ENCODE measurements at regions not wholly inside any gene's neighbourhood (a gene's known extent, or its start where the extent isn't known, plus 50 kb on each side); places are given as distances from the start of the nearest gene placed in this dataset.

DNA sequence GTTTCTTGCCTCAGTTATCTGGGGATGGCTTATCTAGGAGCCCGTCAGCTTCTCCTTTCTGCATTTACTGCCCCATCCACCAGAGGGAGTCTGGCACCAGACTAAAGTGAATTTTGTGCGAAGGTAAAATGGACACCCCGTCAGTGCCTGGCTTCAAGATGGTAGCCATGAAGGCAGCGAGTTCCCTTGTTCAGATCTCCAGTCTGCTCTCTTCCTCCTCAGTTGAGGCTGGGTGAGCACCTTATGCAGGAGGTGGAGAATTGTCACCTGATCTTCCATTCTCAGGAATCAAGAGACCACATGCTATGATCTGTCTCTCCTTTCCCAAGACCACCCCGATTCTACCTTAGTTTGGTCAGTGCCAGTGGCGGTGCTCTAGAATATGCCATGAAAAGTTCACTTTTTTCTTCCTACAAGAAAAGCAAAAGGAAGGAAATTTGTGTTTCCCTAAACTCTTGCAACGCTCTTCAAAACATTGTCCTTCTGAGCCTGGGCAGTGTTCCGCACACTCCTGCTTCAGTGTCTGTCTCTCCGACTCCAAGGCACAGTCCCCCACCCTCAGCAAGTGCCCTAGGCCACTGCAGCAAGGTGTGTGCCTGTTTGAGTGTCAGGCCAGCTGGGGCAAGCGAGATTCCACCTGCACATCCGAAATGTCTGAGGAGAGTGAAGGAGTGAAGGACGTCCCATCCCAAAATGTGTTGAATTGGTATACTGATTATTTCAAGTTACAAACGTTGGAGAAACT is 168.6 kb downstream of the SS18 start:
- TF ChIP-seq, protein P1, sequence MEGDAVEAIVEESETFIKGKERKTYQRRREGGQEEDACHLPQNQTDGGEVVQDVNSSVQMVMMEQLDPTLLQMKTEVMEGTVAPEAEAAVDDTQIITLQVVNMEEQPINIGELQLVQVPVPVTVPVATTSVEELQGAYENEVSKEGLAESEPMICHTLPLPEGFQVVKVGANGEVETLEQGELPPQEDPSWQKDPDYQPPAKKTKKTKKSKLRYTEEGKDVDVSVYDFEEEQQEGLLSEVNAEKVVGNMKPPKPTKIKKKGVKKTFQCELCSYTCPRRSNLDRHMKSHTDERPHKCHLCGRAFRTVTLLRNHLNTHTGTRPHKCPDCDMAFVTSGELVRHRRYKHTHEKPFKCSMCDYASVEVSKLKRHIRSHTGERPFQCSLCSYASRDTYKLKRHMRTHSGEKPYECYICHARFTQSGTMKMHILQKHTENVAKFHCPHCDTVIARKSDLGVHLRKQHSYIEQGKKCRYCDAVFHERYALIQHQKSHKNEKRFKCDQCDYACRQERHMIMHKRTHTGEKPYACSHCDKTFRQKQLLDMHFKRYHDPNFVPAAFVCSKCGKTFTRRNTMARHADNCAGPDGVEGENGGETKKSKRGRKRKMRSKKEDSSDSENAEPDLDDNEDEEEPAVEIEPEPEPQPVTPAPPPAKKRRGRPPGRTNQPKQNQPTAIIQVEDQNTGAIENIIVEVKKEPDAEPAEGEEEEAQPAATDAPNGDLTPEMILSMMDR (IDR thresholded peaks at IDR 0.05): peak; percentile 48
- intact Hi-C loops (cut with DNase I): no loop called here
- no peak overlapping the region for H3K4me3 ChIP-seq
- no peak overlapping the region for H3K27ac ChIP-seq
- no peak for DNase-seq
- peak; percentile 63 for ATAC-seq
- no peaks in the 10 kb centered on the region for H3K9me3 ChIP-seq
- no peaks in the 10 kb centered on the region for H3K36me3 ChIP-seq
- H3K27me3 ChIP-seq: no peaks in the 10 kb centered on the region
- H3K4me1 ChIP-seq: no peaks in the 10 kb centered on the region

DNA sequence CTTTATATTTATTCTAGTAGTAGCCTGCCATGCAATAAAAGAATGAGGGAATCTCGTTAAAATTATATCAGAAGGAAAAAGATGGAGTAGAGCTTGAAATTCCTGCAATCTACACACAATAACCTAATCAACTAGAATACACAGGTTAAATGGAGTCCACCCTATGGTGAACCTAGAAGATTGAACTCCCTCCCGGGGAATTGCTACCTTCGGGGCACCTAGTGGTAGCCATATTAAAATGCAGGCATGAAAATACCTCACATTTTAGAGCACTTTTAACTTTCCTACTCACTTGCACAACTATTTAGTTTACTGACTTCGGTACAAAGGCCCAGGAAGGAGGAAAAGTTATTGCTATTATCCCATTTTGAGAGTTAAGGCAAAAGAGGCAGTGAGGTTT is 174.5 kb downstream of the SS18 start:
- no peak for DNase-seq
- no peaks in the 10 kb centered on the region for H3K36me3 ChIP-seq
- no peaks in the 10 kb centered on the region for H3K27me3 ChIP-seq
- no peak overlapping the region for H3K27ac ChIP-seq
- no peaks in the 10 kb centered on the region for H3K4me1 ChIP-seq
- ATAC-seq: no peak
- intact Hi-C loops (cut with DNase I): no loop called here
- no peaks in the 10 kb centered on the region for H3K9me3 ChIP-seq
- H3K4me3 ChIP-seq: no peak overlapping the region
- TF ChIP-seq, protein P1 (IDR thresholded peaks at IDR 0.05): no peak

DNA sequence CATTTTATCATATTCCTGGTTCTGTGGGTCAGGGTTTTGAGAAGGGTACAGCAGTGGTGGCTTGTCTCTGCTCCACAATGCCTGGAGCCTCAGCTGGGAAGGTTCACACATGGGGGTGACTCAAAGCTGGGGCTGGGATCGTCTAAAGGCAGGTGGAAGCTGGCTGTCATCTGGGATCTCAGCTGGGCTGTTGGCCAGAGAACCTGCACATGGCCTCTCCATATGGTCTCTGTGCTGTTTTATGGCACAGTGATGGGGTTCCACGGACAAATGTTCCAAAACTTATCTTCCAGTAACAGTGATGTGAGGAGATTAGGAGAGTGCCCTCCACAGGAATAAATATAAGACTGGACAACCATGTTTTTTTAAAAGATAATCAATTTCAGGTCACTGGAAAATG is 191.4 kb downstream of the SS18 start:
- Histone ChIP-seq H3K4me3 (no peak overlapping the region), H3K9me3 (no peaks in the 10 kb centered on the region), H3K36me3 (no peaks in the 10 kb centered on the region), H3K4me1 (no peaks in the 10 kb centered on the region), H3K27ac (no peak overlapping the region), H3K27me3 (no peaks in the 10 kb centered on the region)
- DNase-seq: no peak
- TF ChIP-seq, protein P1 (IDR thresholded peaks at IDR 0.05): no peak
- intact Hi-C loops (cut with DNase I): no loop called here
- ATAC-seq: no peak

DNA sequence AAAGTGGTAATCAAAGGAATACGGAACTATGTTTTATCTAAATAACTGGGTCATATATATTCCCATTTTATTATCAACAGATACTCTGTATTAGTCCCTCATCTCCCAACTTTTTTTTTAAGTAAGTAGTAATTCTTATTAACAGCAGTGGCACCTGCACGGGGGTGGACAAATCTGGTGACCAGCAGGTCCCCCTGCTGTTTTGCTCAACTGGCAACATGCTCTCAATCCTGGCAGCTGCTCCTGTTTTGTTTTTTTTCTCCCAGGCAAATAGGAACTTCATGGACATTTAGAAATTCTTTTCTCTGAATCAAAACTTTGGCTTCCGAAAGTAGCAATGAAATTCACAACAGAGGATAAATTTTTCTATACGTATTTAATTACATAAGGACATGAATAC is 193.5 kb downstream of the SS18 start:
- intact Hi-C loops (cut with DNase I): no loop called here
- no peaks in the 10 kb centered on the region for H3K9me3 ChIP-seq
- DNase-seq: no peak

DNA sequence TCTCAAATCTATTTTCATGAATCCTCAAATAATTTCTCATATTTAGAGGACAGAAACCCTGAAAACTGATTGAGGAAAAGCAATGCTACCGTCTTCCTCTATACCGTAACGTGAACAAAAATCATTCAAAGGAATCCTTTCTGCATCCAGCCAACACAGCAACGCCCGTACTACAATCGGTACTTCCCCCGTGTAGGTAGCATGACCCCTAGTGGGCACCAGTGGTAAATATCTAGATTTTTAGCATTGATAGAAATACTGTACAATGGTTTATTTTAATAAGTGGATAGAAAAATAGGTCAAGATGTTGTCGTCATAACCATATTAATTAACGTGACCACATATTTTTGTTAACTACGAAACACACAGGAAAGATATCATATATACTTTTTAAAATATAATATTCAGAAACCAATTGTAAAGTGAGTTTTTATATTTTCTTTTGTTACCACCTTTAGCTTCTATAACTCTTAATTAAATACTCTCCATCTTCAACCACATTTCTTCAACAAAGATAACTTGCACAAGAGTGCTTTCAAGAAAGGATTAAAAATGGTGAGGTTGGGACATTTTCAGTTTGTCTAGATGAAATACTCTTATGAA is 194.1 kb downstream of the SS18 start:
- Histone ChIP-seq H3K36me3 (no peaks in the 10 kb centered on the region), H3K9me3 (no peaks in the 10 kb centered on the region), H3K27me3 (no peaks in the 10 kb centered on the region), H3K27ac (no peak overlapping the region), H3K4me1 (no peaks in the 10 kb centered on the region), H3K4me3 (no peak overlapping the region)
- TF ChIP-seq, protein P1 (IDR thresholded peaks at IDR 0.05): peak; percentile 63
- intact Hi-C loops (cut with DNase I): no loop called here
- no peak for DNase-seq
- peak; percentile 64 for ATAC-seq

More for the DNA sequence above, 193.5 kb downstream of the SS18 start:
- no peaks in the 10 kb centered on the region for H3K36me3 ChIP-seq
- no peak overlapping the region for H3K27ac ChIP-seq
- H3K27me3 ChIP-seq: no peaks in the 10 kb centered on the region
- ATAC-seq: no peak
- no peak overlapping the region for H3K4me3 ChIP-seq
- H3K4me1 ChIP-seq: no peaks in the 10 kb centered on the region
- TF ChIP-seq, protein P1 (IDR thresholded peaks at IDR 0.05): no peak

Data from upper lobe of right lung (tissue), 1 donor.